Stimulated activated CD8-positive, alpha-beta memory T cell treated with anti-CD3 and anti-CD28 coated beads, Interleukin-15, amount 100 ng/mL, for 48 hours (primary cell): ENCODE measurements at regions not wholly inside any gene's neighbourhood (a gene's known extent, or its start where the extent isn't known, plus 50 kb on each side); places are given as distances from the start of the nearest gene placed in this dataset.
"Not testable (repeated sequence)": the region's sequence is repeated elsewhere in the genome, so short reads cannot be mapped to it uniquely, and the experiment has no call there.

Experiments used
- DNase-seq, 2 donors: peaks; one replicate each; pipeline ENCODE4 v3.0.0-alpha.2; 2020; ENCODE audit warnings: low read depth in 2 of 2

DNA sequence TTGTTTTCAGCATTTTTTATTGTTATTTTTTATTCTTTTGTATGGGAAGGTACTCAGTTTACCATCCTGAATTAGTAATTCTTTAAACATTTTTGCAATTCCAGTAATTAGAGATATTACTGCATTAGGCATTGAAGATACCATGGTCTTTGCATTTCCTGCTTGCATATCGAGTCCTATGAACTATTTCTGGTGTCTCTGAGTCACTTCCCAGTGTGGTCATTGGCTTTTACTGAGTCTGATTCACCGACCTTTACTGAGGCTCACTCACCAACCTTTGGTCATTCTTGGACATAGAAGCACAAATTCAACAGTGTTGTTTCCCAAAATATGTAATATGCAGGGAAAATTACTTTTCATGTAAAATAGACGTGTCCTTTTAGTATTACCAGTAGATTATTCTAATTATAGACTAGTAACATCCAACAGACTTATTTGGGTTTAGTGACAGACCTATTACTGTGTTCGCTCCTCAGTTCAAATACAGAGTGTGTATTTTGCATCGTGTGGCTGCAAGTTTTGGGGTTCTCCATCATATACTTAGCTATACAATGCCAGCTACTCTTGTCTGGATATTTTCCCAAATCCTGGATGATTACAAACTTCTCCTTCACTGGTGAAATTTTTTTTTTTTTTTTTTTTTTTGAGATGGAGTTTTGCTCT lies 180.7 kb upstream of the PRSS1 start:
- DNase-seq = no peak

- no peak for DNase-seq
Measured at GRCh38 chr7:142567201-142568075, 181.8 kb upstream of the PRSS1 start.

DNA sequence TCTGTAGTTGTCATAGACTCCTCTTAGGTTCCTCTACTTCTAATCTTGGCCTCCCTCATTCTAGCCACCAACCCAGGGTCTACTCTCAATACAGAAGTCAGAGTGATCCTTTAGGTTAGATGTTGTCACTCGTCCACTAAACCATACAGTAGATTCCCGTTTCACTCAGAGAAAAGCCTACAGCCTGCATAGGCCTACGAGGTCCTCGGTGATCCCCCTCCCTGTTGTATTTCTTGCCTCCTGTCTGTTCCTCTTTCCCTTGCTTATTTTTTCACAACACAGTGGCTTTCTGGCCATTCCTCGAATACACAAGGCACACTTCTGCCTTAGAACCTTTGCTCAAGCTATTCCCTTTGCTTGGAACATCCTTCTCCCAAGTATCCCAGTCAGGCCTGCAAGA lies 183.0 kb upstream of the PRSS1 start:
- no peak for DNase-seq

GRCh38 chr7:142564125-142564524 lies 185.1 kb upstream of the PRSS1 start:
- not testable (repeated sequence) for DNase-seq

- DNase-seq = no peak
Measured at GRCh38 chr7:142563470-142563869, 185.8 kb upstream of the PRSS1 start.

- DNase-seq = no peak
Measured at GRCh38 chr7:142562688-142563087, 186.6 kb upstream of the PRSS1 start.

DNA sequence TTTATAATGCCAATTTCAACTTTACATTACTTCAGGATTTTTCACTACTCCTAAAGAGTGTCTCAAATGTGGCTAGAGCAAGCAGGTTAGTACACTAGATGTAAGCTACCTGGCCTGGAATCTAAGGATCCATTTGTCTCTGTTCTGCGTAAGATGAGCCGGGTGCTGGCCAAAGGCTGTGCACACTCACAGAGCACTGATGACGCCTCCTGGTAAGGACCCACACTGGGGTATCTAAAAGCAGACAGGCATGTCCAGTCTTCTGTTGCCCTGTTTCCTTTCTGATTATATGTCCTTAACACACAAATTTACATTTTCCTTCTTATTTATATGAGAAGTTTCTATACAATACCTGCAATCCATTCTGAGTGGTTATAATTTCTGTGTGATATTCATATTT lies 187.9 kb upstream of the PRSS1 start:
- not testable (repeated sequence) for DNase-seq

DNA sequence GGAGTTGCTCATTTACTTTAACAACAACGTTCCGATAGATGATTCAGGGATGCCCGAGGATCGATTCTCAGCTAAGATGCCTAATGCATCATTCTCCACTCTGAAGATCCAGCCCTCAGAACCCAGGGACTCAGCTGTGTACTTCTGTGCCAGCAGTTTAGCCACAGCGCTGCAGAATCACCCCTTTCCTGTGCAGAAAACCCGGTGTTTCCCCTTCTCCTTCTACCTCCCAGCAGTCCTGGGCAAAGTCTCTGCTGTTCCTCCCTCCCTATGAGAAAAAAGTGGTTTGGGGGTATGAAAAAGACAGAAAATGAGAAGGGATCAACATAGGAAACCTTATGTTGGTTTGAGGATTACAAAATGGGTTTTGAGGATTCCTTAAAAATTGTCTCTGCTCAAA lies 188.5 kb upstream of the PRSS1 start:
- DNase-seq = not testable (repeated sequence)

- no peak for DNase-seq
Measured at GRCh38 chr7:142560166-142560565, 189.1 kb upstream of the PRSS1 start.

DNA sequence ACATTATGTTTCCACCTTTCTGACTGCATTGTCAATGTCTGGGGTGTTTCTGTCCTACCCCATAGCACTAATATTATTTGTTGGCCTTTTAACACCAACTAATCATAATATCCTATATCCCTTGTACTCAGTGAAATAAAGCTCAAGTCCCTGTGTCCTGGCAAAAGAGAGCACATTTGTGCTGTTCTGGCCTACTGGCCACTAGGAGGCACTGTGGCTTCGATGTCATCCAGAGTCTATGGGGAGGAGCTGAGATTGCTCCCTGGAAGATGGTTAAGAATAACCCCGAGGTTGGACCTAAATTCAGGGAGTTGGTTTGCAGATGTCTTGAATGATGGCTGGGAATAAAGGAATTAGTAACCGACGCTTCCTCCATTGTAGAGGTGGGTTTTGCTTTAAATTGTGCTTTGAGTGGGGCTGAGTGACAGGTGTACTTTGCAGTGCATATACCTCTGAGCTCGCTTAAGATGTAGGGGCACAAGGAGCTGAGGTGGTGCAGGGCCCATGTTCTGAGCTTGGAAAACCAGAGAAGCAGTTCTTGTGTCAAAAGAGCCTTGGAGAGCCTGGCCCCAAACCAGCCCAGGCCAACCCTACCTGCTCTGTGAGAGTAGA lies 191.2 kb upstream of the PRSS1 start:
- peak; percentile 17 to 19 for DNase-seq

- no peak for DNase-seq
Measured at GRCh38 chr7:142556740-142557139, 192.5 kb upstream of the PRSS1 start.

GRCh38 chr7:142554560-142555532 lies 194.4 kb upstream of the PRSS1 start:
- no peak for DNase-seq

DNA sequence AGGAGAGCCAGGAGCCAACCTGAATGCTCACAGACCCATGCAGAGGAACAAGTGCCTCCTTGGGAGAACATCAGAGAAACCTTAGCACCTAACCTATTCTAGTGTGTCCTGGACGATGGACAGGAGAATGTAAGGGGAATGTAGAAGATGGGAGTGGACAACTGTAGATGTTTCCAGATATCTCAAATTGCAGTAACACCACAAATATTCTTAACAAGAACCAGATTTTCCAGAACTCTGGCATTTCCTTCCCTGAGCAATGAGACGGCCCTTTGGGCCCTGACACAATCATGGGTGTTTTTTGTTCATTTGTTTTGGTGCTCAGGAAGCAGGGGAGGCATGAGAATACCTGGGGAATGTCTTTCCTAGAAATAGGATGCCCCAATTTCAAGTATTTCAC lies 196.1 kb upstream of the PRSS1 start:
- no peak for DNase-seq

DNA sequence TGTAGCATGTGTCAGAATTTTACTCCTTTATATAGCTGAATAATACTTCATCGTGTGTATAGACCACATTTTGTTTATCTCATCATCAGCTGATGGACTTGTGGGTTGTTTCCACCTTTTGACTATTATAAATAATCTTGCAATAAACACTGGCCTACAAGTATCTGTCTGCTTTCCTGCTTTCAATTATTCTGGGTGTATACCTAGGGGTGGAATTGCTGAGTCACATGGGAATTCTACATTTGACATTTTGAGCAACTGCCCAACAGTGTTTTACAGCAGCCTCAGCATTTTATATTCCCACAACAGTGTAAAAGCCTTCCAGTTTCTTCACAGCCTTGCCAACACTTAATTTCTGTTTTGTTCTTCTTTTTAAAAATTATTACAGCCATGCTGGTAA lies 200.3 kb upstream of the PRSS1 start:
- no peak for DNase-seq

DNA sequence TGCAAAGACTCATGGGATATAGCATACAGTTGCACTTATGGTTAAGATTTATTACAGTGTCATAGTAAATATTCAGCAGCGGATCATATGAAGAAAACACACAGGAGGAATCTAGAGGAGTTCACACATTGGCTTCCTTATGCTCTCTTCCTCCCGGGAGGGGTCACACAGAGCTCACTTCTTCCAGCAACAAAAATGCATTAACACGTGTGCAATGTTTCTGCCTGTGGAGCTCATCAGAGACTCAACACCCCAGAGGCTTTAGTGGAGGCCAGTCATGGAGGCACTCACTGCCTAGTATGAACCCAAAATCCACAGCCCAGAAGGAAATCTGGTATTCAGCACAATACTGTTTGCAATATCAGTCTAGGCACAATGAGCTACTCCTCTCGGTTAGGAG lies 202.8 kb upstream of the PRSS1 start:
- no peak for DNase-seq

DNA sequence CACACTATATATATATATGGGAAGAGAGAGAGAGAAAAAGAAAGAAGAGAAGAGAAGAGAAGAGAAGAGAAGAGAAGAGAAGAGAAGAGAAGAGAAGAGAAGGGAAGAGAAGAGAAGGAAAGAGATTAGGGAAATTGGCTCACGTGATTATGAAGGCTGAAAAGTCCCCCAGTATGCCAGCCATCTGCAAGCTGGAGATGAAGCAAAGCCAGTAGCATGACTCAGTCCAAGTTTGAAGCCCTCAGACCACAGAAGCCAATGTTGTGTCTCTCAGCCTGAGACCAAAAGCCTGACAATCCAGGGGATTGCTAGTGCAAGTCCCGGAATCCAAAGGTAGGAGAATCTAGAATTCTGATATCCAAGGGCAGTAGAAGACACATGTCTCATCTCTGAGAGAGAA lies 206.3 kb upstream of the PRSS1 start:
- no peak for DNase-seq

DNA sequence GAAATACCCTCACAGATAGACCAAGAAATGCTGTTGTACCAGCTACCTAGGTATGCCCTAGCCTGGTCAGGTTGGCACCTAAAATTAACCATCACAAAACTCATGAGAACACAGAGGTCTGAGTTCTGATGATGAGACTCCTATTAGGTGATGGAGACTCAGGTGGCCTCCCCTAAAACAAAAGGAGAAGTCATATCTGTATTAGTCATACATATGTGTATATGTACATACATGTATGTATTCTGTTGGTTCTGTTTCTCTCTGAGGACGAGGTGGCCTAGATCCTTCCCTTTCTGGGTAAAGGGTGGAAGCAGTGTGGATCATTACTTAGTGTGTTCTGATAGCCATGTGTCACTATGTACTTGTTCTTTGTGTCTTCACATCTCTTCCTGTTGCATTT lies 207.2 kb upstream of the PRSS1 start:
- no peak for DNase-seq

- DNase-seq = no peak
Measured at GRCh38 chr7:142540371-142540770, 208.9 kb upstream of the PRSS1 start.

DNA sequence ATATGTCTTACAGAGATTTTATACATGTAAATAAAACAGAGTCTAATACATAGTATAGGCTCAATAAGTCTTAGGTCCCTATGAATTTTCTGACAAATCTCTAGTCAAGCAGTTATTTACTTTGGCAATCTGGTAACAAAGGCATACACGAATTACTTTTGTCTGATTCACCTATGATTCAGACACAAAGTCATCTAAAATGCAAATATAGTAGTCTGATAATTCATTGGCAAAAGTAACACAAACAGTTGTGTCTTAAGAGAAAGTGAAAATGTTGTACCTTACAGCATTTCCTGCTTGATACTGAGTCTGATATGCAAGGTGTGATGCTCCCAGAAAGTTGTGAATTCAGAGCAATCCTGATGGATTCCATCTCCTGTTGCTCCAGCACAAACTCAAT lies 209.4 kb upstream of the PRSS1 start:
- DNase-seq = no peak

DNA sequence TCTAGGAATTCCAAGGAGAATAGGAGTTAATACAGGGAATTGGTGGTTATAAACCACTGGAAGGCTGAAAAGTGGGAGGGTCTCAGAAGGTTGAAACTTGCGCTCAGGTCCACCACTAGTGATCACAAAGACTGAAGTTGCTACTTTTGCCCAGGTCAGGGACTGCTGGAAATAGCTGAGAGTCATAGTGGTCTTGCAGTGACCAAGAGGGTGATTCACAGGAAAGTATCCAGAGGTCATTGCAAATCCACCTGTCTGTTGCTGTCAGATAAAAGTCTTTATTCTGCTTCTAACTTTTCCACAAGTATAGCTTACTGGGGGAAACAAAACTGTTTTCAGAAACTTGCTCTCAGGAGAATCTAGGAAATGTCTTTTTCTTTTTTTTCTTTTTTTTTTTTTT lies 211.5 kb upstream of the PRSS1 start:
- no peak for DNase-seq

DNA sequence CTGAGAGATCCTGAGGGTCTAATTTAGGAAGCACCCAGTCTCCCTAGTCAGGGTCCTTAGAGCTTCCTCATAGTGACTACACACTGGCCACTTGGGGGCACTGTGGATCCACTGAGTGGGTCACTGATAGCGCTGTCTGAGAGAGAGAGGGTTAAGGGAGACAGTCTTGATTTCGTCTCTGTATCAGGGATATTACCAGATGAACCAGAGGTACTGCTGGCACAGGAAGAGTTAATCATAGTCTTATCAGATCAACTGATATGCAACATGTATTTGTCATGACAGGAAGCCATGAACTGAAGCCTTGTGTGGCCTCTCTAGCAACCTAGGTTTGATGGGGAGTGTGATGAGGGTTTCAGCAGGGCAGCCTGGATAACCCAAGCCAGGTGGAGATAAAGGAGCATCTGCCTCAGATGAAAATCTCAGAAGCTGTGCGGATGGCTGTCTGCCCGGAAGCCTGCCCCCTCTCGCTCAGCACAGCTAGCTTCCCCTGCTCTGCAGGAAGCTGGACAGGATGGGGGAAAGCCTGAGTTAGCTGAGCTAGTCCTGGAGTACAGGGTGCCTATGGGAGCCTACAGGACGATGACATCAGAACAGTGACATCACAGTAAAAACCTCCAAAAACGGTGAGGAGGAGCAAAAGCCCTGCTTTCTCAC lies 214.0 kb upstream of the PRSS1 start:
- peak; percentile 55 to 61 for DNase-seq
